GM10266 (cell line): ENCODE measurements at regions not wholly inside any gene's neighbourhood (a gene's known extent, or its start where the extent isn't known, plus 50 kb on each side); places are given as distances from the start of the nearest gene placed in this dataset.

Experiments used
- DNase-seq: peaks from one replicate; pipeline ENCODE4 v3.0.0; 2012; ENCODE audit errors: extremely low spot score
- TF ChIP-seq, protein P1 (sequence below): IDR thresholded peaks from 2 replicates; pipeline ENCODE4 v1.5.1; 2012; ENCODE audit warnings: mild to moderate bottlenecking, low read depth; ENCODE audit not compliant: control insufficient read depth, insufficient read depth; ENCODE audit errors: missing control alignments

- TF ChIP-seq, protein P1, sequence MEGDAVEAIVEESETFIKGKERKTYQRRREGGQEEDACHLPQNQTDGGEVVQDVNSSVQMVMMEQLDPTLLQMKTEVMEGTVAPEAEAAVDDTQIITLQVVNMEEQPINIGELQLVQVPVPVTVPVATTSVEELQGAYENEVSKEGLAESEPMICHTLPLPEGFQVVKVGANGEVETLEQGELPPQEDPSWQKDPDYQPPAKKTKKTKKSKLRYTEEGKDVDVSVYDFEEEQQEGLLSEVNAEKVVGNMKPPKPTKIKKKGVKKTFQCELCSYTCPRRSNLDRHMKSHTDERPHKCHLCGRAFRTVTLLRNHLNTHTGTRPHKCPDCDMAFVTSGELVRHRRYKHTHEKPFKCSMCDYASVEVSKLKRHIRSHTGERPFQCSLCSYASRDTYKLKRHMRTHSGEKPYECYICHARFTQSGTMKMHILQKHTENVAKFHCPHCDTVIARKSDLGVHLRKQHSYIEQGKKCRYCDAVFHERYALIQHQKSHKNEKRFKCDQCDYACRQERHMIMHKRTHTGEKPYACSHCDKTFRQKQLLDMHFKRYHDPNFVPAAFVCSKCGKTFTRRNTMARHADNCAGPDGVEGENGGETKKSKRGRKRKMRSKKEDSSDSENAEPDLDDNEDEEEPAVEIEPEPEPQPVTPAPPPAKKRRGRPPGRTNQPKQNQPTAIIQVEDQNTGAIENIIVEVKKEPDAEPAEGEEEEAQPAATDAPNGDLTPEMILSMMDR: peak; percentile 3
- no peak for DNase-seq
Measured at GRCh38 chr2:8107621-8108378, 574.1 kb upstream of the ID2 start.

DNA sequence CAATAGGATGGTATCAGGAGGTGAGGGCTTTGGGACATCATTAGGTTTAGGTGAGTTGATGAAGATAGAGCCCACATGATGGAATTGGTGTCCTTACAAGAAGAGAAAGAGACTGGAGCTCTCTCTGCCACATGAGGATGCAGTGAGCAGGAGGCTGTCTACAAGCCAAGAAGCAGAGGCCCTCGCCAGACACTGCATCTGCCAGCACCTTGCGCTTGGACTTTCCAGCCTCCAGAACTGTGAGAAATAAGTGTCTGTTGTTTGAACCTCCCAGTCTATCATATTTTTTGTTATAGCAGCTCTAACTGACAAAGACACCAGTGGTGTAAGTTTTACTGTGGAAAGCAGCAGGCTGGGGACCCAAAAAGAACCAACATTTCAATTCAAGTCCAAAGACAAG is 571.1 kb upstream of the ID2 start:
- TF ChIP-seq, protein P1: no peak
- DNase-seq: no peak

DNA sequence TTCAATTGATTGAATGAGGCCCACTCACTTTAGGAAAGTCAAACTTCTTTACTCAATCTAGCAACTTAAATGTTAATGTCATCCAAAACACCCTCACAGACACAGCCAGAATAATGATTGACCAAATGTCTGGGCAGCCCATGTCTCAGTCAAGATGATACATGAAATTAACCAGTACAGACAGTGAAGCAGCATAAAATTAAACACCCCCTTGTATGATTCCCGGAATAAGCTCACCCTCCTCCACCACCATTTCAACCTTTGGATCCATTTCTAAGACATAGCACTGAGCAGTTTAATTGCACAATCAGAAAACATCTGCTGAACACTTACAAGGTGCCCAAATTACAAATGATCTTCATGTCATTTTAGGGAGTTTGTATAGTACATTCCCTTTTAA is 570.7 kb upstream of the ID2 start:
- DNase-seq: no peak
- TF ChIP-seq, protein P1: no peak

- no peak for DNase-seq
- TF ChIP-seq, protein P1: no peak
Measured at GRCh38 chr2:8115456-8115855, 566.4 kb upstream of the ID2 start.

- TF ChIP-seq, protein P1: no peak
- DNase-seq: no peak
Measured at GRCh38 chr2:8115966-8116365, 565.9 kb upstream of the ID2 start.

- DNase-seq: peak; percentile 61
- TF ChIP-seq, protein P1: no peak
Measured at GRCh38 chr2:8116661-8117060, 565.2 kb upstream of the ID2 start.

DNA sequence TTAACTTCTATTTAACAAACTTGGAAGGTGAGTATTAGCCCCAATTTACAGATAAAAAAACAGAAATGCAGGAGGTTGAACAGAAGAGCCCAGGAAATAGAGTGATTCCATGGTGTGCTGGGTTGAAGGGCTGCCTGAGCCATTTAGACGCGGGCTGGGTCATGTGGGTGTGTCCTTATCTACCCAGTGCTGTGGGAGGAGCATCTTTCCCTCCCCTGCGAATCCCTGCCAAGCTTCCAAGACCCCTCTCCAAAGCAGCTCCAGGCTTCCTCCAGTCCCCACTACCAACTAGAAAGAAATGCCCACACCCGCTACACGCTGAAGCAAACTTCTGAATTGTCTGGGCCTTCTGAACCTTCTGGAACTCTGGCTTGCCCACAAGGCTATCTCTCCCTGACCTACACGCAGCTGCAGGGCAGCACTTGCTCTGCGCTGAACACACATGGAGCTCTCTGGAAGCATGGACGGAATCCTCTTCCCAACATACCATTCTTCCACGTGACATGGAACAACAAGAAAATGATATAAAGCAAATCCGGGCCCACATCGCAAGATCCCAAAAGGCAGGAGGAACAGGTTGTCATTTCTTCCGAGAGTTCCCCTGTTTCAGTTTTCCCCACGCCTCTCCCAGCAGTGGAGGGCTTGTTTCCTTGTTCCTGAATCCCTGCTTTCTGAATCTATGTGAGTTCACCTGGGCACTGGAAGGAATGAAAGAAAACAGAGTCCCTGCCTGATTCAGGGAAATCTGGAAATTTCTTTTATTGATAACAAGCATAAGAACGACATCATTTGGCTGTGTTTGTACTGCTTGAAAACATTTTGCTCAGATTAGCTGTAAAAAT is 562.7 kb upstream of the ID2 start:
- TF ChIP-seq, protein P1: no peak
- DNase-seq: no peak
